ENCODE measurements at regions not wholly inside any gene's neighbourhood (a gene's known extent, or its start where the extent isn't known, plus 50 kb on each side); places are given as distances from the start of the nearest gene placed in this dataset.

GRCh38 chr9:108600896-108601295 lies 254.9 kb downstream of the ACTL7B start:
- Histone ChIP-seq H3K4me1 (ENCODE audit: low read length) (no peaks in the 10 kb centered on the region), H4K20me1 (ENCODE audit: insufficient read depth, low read length) (no peaks in the 10 kb centered on the region), H3K79me2 (ENCODE audit: low read length) (no peaks in the 10 kb centered on the region), H3K36me3 (replicated peaks; ENCODE audit: low read depth, low read length) (no peaks in the 10 kb centered on the region), H3K9ac (ENCODE audit: low read length) (no peak overlapping the region), H2AFZ (ENCODE audit: low read depth, low read length) (no peak overlapping the region), H3K4me3 (ENCODE audit: low read length) (no peak overlapping the region), H3K27me3 (ENCODE audit: low read depth, low read length) (peaks cover 12% of the 10 kb centered on the region; the same call in 1 of the 2 replicates), H3K4me2 (ENCODE audit: low read length) (no peak overlapping the region), H3K27ac (ENCODE audit: low read length) (no peak overlapping the region), H3K9me3 (ENCODE audit: insufficient read depth, low read length) (no peaks in the 10 kb centered on the region)
- no peak for TF ChIP-seq EZH2phosphoT487 (IDR thresholded peaks at IDR 0.05; ENCODE audit: low read depth)
- TF ChIP-seq, protein P1, sequence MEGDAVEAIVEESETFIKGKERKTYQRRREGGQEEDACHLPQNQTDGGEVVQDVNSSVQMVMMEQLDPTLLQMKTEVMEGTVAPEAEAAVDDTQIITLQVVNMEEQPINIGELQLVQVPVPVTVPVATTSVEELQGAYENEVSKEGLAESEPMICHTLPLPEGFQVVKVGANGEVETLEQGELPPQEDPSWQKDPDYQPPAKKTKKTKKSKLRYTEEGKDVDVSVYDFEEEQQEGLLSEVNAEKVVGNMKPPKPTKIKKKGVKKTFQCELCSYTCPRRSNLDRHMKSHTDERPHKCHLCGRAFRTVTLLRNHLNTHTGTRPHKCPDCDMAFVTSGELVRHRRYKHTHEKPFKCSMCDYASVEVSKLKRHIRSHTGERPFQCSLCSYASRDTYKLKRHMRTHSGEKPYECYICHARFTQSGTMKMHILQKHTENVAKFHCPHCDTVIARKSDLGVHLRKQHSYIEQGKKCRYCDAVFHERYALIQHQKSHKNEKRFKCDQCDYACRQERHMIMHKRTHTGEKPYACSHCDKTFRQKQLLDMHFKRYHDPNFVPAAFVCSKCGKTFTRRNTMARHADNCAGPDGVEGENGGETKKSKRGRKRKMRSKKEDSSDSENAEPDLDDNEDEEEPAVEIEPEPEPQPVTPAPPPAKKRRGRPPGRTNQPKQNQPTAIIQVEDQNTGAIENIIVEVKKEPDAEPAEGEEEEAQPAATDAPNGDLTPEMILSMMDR (IDR thresholded peaks at IDR 0.05; ENCODE audit: low read depth, low read length) = no peak

DNA sequence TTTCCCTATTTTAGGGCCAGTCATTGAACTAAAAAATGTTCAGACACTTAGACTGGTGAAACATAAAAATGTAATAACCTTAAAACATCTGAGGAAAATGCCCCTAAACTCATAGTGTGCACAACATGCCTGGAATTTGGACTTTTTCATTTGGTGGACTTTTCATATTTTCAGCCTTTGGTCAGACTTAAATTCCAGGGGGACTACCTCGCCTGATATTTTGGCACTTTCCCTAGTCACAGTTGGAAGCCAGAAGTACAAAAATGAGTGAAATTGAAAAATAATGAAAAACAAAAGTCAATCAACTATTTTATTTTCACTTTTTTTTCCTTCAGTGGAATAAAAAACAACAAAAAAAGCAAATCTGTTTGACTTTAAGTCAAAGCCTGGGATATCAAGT lies 256.2 kb downstream of the ACTL7B start:
- Histone ChIP-seq H2AFZ (ENCODE audit: low read depth, low read length) (no peak overlapping the region), H3K27ac (ENCODE audit: low read length) (no peak overlapping the region), H3K27me3 (ENCODE audit: low read depth, low read length) (peaks cover 12% of the 10 kb centered on the region; the same call in 1 of the 2 replicates), H3K4me1 (ENCODE audit: low read length) (no peaks in the 10 kb centered on the region), H3K36me3 (replicated peaks; ENCODE audit: low read depth, low read length) (no peaks in the 10 kb centered on the region), H3K4me2 (ENCODE audit: low read length) (no peak overlapping the region), H4K20me1 (ENCODE audit: insufficient read depth, low read length) (no peaks in the 10 kb centered on the region), H3K4me3 (ENCODE audit: low read length) (no peak overlapping the region), H3K79me2 (ENCODE audit: low read length) (no peaks in the 10 kb centered on the region), H3K9me3 (ENCODE audit: insufficient read depth, low read length) (no peaks in the 10 kb centered on the region), H3K9ac (ENCODE audit: low read length) (no peak overlapping the region)
- TF ChIP-seq EZH2phosphoT487 (IDR thresholded peaks at IDR 0.05; ENCODE audit: low read depth) = no peak
- TF ChIP-seq, protein P1 (IDR thresholded peaks at IDR 0.05; ENCODE audit: low read depth, low read length) = no peak

GRCh38 chr9:108591121-108591520 lies 264.7 kb downstream of the ACTL7B start:
- Histone ChIP-seq H3K79me2 (ENCODE audit: low read length) (no peaks in the 10 kb centered on the region), H3K4me2 (ENCODE audit: low read length) (no peak overlapping the region), H3K27ac (ENCODE audit: low read length) (no peak overlapping the region), H2AFZ (ENCODE audit: low read depth, low read length) (no peak overlapping the region), H3K9ac (ENCODE audit: low read length) (no peak overlapping the region), H4K20me1 (ENCODE audit: insufficient read depth, low read length) (no peaks in the 10 kb centered on the region), H3K9me3 (ENCODE audit: insufficient read depth, low read length) (no peaks in the 10 kb centered on the region), H3K4me1 (ENCODE audit: low read length) (no peaks in the 10 kb centered on the region), H3K4me3 (ENCODE audit: low read length) (no peak overlapping the region), H3K36me3 (replicated peaks; ENCODE audit: low read depth, low read length) (no peaks in the 10 kb centered on the region), H3K27me3 (ENCODE audit: low read depth, low read length) (peaks cover 26% of the 10 kb centered on the region)
- no peak for TF ChIP-seq EZH2phosphoT487 (IDR thresholded peaks at IDR 0.05; ENCODE audit: low read depth)
- TF ChIP-seq, protein P1 (IDR thresholded peaks at IDR 0.05; ENCODE audit: low read depth, low read length) = no peak

DNA sequence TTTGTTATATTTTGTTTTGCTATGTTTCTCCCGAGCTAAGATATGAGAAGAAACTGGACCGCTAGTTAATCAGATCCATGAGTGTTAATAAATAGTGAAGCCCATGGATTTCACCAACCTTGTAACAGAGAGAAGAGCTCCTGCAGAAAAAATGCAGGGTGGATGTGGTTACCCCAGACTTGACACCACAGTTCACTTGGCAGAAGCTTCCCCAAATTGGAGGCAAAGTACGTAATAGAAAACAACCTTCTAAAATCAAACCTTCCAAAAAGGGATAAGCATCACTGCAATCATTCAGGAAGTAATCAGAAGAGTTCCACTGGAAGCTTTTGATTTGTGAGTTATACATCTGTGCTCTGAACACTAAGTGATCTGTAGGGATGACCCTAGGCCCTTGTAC lies 267.5 kb downstream of the ACTL7B start:
- Histone ChIP-seq H3K4me2 (ENCODE audit: low read length) (no peak overlapping the region), H3K9me3 (ENCODE audit: insufficient read depth, low read length) (no peaks in the 10 kb centered on the region), H3K36me3 (replicated peaks; ENCODE audit: low read depth, low read length) (no peaks in the 10 kb centered on the region), H2AFZ (ENCODE audit: low read depth, low read length) (no peak overlapping the region), H3K9ac (ENCODE audit: low read length) (no peak overlapping the region), H3K27ac (ENCODE audit: low read length) (no peak overlapping the region), H3K79me2 (ENCODE audit: low read length) (no peaks in the 10 kb centered on the region), H3K27me3 (ENCODE audit: low read depth, low read length) (peaks cover 48% of the 10 kb centered on the region), H4K20me1 (ENCODE audit: insufficient read depth, low read length) (no peaks in the 10 kb centered on the region), H3K4me3 (ENCODE audit: low read length) (no peak overlapping the region), H3K4me1 (ENCODE audit: low read length) (no peaks in the 10 kb centered on the region)
- TF ChIP-seq EZH2phosphoT487 (IDR thresholded peaks at IDR 0.05; ENCODE audit: low read depth) = no peak
- TF ChIP-seq, protein P1 (IDR thresholded peaks at IDR 0.05; ENCODE audit: low read depth, low read length) = no peak
